NCI-H1436 (cell line): ENCODE measurements at regions not wholly inside any gene's neighbourhood (a gene's known extent, or its start where the extent isn't known, plus 50 kb on each side); places are given as distances from the start of the nearest gene placed in this dataset.
"Not testable (repeated sequence)": the region's sequence is repeated elsewhere in the genome, so short reads cannot be mapped to it uniquely, and the experiment has no call there.

Experiments
- DNase-seq: peaks from one replicate; lab custom pipeline; 2025; lab: John Stamatoyannopoulos, UW

DNA sequence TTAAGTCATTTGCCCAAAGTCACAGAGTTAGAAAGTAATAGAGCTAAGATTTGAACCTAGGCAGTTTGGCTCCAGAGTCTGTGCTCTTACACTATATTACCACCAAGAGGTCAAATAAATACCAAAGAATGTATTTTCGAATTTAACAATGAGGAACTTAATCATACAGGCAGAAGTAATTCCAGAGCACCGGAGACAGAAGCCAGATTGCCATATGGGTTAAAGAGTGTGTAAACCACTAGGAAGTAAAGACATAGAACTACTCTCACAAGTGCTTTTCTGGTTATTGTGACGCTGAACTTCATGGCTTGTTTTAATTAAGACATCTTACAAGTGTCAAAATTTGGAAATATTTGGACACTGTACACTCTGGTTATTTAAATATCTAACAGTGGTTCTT lies 114.5 kb upstream of the NBPF19 start:
- DNase-seq, result not testable (repeated sequence)

- not testable (repeated sequence) for DNase-seq
Measured at GRCh38 chr1:149361310-149361709, 113.5 kb upstream of the NBPF19 start.

DNA sequence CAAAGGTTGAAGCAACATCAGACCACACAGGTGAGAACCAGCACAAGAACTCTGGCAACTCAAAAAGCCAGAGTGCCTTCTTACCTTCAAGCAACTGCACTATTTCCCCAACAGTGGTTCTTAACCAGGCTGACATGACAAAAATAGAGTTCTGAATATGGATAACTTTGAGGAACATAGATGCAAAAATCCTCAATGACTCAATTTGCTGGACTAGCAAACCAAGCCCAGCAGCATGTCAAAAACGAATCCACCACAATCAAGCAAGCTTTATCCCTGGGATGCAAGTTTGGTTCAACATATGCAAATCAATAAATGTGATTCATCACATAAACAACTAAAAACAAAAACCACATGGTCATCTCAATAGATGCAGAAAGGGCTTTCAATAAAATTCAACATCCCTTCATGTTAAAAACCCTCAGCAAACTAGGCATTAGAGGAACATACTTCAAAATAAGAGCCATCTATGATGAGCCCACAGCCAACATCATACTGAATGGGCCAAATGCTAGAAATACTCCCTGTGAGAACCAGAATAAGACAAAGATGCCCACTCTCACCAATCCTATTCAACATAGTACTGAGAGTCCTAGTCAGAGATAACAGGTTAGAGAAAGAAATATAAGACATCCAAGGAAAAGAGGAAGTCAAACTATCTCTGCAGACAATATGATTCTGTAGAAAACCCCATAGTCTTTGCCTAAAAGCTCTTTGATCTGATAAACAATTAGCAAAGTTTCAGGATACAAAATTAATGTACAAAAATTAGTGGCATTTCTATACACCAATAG lies 110.5 kb upstream of the NBPF19 start:
- DNase-seq, result not testable (repeated sequence)

GRCh38 chr1:149366402-149366801 lies 108.4 kb upstream of the NBPF19 start:
- DNase-seq, result not testable (repeated sequence)

GRCh38 chr1:149367472-149368044 lies 107.3 kb upstream of the NBPF19 start:
- not testable (repeated sequence) for DNase-seq

DNA sequence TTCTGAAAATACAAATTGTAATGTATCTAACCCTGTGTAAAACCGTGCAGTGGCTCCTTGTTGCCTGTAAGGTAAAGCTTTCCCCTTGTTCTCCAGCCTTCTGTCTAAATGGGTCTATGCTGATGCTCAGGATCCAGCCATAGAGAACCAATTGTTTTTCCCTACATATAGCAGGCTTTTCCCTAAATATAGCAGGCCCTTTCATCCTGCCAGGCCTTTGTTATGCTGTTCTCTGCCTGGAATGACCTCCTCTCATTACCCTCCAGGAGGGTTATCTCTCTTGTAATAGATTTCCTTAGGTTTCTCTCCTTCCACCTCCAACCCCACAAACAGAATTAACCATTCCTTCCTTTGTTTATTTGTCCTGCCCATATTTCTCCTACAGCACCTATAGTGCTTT lies 106.5 kb upstream of the NBPF19 start:
- not testable (repeated sequence) for DNase-seq

GRCh38 chr1:149369081-149369480 lies 105.8 kb upstream of the NBPF19 start:
- DNase-seq, result not testable (repeated sequence)

DNA sequence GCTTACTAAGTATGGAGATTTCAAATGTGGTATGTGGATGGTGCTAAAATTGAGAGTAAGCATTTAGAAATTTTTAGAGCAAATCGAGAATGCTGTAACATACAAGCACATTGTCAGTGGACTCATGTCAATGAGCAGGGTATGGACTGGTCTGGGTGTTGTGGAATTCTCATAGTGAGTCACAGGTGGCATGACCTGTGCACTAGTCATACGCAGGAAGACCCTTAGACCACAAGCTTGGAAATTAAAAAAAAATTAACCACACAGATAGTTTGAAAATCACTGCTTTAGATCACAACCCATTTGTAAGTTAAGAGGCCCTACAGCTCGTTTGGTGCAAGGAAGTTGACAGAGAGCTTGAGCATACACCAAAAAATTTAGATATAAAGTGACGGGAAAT lies 102.9 kb upstream of the NBPF19 start:
- DNase-seq, result not testable (repeated sequence)

DNA sequence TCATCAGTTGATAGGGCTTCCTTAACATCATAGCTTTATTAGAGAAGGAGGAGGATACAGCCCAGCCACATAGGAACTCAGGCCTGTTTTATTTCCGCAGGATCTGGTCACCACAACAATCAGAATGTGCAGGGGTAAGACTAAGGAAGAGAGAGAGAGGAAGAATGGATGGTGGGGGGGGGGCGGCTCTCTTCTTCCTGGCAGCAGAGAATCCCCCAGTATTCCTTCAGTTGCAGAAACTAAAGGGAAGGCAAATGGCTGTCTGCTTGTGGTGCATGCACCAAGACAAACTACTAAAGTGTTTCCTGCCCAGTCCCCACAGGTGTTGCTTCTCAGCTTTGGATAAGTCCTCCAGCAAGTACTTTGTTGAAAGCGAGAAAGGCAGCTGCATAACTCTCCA lies 96.4 kb upstream of the NBPF19 start:
- DNase-seq, result not testable (repeated sequence)

GRCh38 chr1:149390173-149390926 lies 84.5 kb upstream of the NBPF19 start:
- DNase-seq, result not testable (repeated sequence)

DNA sequence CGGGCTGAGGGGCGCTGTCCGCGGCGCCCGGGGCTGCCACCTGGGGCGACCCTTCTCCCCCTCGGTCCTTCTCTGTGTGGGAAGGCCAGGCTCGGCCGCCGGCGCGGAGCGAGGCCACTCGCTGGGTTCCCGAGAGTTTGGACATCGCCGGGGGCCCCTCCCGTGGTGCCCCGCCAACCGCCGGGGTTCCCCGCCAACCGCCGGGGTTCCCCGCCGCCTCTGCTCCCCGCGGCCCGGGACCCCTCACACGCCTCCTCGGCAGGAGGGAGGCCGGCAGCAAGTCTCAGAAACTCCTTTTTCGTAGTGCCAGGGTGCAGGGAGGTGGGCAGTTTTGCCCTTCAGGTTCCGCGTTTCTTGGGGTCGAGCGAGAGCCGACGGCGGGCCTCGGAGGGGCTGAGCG lies 83.9 kb upstream of the NBPF19 start:
- not testable (repeated sequence) for DNase-seq

DNA sequence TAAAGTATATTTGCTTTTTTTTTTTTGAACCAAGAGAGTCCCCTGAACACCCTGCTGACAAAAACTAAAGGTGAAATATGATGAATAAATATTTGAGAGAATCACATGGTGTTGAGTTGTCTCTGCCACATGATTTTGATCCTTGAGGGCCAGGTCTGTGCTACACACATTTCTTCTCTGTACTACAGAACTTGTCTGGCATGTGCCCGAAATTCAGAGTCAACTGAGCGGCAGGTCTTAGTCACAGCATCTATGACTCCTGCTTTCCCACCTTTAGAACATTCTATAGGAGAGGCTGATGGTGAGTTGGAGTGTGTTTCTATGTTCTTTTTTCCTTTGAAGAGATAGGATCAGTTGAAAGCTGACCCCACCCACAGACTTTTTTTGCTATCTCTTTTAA lies 79.0 kb upstream of the NBPF19 start:
- DNase-seq, result not testable (repeated sequence)

DNA sequence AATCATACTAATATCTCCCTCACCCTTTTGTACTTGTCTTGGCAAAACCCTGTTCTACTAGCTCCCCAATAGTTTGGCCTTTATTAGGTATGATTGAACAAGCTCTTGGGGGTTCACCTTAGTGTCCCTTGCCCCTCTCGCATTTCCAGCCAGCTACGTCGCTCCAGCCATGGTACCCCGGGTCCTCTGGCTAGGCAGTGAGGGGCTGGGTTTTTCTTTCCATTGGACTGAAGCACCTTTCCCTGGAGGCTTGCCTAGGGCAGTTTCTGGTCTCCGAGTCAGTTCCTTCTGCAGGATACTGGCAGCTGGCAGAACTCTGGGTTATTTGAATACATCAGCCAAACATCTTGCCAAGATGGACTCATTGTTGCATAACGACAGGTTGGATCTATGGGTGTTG lies 76.3 kb upstream of the NBPF19 start:
- not testable (repeated sequence) for DNase-seq

GRCh38 chr1:149408404-149408803 lies 66.4 kb upstream of the NBPF19 start:
- DNase-seq, result not testable (repeated sequence)

DNA sequence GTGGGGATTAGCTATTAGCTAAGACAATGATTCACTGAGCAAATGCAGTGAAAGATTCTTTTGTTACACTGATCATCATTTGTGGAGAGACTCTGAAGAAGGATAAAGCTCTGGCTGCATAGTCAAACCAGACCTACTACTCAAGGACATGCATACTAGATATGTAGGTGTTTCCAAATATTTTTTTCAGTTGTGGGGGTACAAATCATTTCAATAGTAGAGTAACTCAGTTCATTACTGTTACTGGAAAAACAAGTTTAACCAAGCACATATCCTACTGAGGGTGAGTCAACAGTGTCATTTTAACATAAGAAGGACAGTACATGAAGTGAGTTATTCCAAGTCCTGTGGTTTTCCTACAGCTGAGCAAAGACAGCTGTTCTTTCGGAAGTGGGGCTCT lies 59.5 kb upstream of the NBPF19 start:
- DNase-seq, result not testable (repeated sequence)

- not testable (repeated sequence) for DNase-seq
Measured at GRCh38 chr1:149418782-149419181, 56.1 kb upstream of the NBPF19 start.

GRCh38 chr1:149423122-149423521 lies 51.7 kb upstream of the NBPF19 start:
- DNase-seq, result not testable (repeated sequence)
